GM12865 (cell line): ENCODE measurements at regions not wholly inside any gene's neighbourhood (a gene's known extent, or its start where the extent isn't known, plus 50 kb on each side); places are given as distances from the start of the nearest gene placed in this dataset.

Experiments
- DNase-seq: peaks from one replicate; pipeline ENCODE4 v3.0.0; 2010; ENCODE audit warnings: low read depth
- H3K4me3 ChIP-seq: 2 replicates; pipeline ENCODE4 v1.5.1; 2011; ENCODE audit warnings: mild to moderate bottlenecking, low read depth, low read length, control low read depth
- TF ChIP-seq, protein P1 (sequence below): IDR thresholded peaks from 2 replicates; pipeline ENCODE4 v1.5.1; 2011; ENCODE audit warnings: low read length, control low read depth, low read depth, inconsistent platforms; ENCODE audit not compliant: insufficient read depth; ENCODE audit errors: missing control alignments

DNA sequence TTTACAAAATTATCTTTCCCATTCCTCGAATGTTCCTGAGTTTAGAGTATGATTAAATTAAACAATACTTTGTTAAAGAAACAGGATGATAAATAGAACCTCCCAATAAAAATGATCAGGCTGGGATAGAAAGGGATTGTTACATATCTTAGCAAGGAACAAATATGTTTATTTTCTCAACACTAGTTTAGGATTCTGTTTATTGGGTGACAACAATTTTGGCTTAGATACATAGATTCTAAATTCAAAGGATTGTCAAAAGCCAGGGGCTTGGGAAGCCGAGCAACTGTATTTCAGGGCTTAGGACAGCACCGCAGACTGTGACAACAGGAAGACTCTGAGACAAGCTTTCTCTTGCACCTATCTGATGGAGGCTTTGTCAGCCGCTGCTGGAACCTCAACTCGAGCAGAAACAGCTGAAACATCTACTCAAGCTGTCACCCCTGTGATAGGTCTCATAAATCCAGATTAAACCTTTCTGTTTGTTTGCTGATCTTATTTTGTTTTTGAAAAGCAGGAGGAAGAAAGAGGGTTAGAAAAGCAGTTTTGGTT is 562.8 kb upstream of the ZFHX3 start:
- H3K4me3 ChIP-seq, result no peak overlapping the region
- no peak for DNase-seq
- TF ChIP-seq, protein P1, sequence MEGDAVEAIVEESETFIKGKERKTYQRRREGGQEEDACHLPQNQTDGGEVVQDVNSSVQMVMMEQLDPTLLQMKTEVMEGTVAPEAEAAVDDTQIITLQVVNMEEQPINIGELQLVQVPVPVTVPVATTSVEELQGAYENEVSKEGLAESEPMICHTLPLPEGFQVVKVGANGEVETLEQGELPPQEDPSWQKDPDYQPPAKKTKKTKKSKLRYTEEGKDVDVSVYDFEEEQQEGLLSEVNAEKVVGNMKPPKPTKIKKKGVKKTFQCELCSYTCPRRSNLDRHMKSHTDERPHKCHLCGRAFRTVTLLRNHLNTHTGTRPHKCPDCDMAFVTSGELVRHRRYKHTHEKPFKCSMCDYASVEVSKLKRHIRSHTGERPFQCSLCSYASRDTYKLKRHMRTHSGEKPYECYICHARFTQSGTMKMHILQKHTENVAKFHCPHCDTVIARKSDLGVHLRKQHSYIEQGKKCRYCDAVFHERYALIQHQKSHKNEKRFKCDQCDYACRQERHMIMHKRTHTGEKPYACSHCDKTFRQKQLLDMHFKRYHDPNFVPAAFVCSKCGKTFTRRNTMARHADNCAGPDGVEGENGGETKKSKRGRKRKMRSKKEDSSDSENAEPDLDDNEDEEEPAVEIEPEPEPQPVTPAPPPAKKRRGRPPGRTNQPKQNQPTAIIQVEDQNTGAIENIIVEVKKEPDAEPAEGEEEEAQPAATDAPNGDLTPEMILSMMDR, result no peak

DNA sequence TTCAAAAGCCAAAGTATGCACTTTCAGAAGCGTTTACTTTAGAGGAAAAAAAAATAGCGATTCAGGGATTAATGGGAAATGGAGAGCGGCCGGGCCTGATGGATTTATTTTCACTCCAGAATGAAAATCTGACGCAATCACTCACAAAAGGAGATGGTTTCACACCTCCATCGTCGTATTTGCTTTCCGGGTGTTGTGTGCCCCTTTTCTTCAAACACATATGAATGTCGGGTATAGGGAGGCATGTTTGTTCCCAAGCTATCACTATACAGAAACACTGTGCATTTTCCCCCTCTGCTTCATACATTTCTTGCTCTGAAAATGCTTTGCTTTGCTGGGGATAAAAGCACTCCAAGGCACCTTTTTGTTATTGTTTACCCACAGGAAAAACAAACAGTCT is 562.2 kb upstream of the ZFHX3 start:
- H3K4me3 ChIP-seq, result no peak overlapping the region
- TF ChIP-seq, protein P1, result no peak
- DNase-seq, result no peak

DNA sequence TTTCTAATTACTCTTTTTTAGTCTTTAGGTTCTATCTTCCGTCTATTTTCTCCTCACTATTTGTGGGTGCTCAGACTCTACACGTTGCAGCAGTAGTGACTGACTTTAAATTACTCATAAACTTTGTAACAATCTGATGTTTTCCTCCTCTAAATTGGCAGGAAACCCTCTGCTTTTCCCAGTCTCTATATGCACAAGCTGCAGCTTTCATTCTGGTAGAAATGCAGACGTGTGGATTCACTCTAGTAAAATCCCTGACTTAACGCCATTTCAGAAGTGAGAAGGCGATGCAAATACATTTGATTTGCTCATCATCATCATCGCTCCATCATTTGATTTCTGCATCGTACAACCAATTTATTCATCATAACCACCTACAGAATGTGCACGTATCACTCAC is 561.0 kb upstream of the ZFHX3 start:
- H3K4me3 ChIP-seq, result no peak overlapping the region
- TF ChIP-seq, protein P1, result no peak
- no peak for DNase-seq

DNA sequence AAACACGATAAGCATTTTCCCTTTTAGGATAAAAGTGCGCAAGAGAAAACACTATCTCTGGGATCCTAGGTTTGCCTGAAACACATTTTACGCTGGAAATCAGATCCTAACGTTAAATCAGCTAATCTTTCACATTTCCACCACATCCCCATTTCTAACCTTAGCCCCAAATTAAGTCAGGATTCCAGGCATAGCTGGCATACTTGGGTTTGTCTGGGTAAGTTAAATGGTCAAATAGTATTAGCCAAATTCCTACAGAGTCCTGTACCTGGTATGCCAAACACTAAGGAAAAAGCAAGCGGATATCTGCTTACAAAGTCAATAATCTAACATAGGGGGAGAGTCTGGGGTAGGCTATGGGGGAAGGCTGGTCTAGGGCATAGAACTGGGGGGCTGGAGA is 557.4 kb upstream of the ZFHX3 start:
- TF ChIP-seq, protein P1, result no peak
- H3K4me3 ChIP-seq, result no peak overlapping the region
- no peak for DNase-seq

DNA sequence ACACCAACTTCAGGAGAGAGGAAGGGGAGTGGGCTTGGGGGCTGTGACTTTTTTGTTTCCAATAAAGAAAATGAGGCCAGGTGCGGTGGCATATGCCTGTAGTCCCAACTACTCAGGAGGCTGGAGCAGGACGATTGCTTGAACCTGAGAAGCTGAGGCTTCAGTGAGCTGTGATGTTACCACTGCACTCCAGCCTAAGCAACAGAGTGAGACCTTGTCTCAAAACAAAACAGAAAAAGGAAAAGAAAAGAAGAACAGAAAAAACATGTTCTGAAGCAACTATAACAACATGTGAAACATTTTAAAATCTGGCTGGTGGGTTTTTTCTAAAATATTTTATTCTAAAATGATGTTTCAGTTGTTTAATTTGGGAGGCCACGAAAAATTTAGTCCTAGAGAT is 554.0 kb upstream of the ZFHX3 start:
- no peak overlapping the region for H3K4me3 ChIP-seq
- TF ChIP-seq, protein P1, result no peak
- peak; percentile 30 for DNase-seq

DNA sequence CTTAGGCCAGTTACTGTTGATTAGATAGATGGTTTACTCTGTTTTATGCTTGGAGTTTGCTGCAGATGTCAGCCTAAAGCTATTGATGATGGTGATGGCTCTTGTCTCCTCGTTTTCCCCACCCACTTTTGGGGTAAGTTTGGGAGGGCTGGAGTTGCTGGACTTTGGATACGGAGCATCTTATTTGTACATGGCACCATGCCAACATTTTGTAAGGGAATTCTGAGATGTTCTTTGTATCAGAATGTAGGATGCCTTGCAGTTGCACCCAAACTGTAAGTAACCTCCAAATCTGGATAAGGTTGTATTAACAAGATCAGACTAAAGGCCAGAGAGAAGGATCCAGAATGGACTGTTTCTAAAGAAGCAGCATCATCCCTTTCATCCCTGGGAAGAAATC is 551.9 kb upstream of the ZFHX3 start:
- H3K4me3 ChIP-seq, result no peak overlapping the region
- TF ChIP-seq, protein P1, result no peak
- no peak for DNase-seq

DNA sequence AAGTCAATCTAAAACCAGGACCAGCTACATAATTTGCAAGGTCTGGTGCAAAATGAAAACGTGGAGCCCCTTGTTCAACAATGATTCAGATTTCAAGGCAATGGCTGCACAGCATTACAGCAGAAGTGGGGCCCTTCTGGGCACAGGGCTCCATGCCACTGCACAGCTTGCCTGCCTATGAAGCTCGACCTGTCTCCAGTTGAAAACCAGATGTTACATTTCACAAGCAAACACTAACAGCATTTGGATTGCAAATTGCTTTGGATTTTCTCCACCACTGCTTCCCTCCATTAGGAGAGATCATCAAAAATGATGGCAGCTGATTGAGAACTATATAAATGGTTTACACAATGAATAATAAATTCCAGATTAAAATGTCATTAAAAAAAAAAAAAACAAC is 551.4 kb upstream of the ZFHX3 start:
- no peak for DNase-seq
- no peak overlapping the region for H3K4me3 ChIP-seq
- TF ChIP-seq, protein P1, result no peak
